22Rv1 (cell line): ENCODE measurements at regions not wholly inside any gene's neighbourhood (a gene's known extent, or its start where the extent isn't known, plus 50 kb on each side); places are given as distances from the start of the nearest gene placed in this dataset.

Source experiments
- ZFX ChIP-seq: fragments of 450-650 bp; IDR thresholded peaks from 2 replicates; pipeline ENCODE4 v1.6.1; 2017; ENCODE audit warnings: antibody characterized with exemption, borderline replicate concordance
- TF ChIP-seq, protein P1 (sequence below): fragments of 450-650 bp; IDR thresholded peaks from 2 replicates; pipeline ENCODE4 v1.5.1; 2017; ENCODE audit warnings: mild to moderate bottlenecking

DNA sequence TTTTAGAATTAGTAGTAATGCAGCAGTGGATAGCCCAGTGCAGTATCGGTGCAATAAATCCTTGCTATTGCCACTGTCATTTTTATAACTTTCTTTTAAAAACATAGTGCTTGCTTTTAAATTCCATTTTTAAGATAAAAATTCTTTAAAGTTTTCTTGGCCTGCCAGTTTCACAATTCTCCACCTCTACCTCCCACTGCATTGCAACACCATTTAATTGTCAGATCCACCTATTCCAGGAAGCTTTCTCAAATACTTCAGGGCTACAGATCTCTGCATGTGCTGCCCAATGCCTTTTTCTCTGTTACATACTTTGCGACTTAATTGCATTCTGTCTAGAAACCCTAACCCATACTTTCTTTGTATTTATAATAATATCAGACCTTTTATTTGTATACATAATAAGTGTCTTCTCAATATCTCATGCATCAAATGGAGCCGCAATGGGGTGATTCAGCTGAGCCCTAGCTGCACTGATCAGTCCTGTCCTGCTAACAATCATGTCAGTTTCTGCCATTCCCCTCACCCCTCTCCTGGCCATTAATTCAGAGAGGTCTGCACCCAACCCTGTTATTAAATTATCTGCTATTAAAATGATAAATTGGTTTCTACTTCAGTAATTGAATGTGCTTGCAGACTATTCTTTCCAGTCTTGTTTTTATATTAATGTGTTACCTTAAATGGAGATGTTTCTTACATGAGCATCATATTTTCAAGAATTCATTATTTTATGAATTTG lies 193.1 kb downstream of the SLIT2 start:
- TF ChIP-seq, protein P1, sequence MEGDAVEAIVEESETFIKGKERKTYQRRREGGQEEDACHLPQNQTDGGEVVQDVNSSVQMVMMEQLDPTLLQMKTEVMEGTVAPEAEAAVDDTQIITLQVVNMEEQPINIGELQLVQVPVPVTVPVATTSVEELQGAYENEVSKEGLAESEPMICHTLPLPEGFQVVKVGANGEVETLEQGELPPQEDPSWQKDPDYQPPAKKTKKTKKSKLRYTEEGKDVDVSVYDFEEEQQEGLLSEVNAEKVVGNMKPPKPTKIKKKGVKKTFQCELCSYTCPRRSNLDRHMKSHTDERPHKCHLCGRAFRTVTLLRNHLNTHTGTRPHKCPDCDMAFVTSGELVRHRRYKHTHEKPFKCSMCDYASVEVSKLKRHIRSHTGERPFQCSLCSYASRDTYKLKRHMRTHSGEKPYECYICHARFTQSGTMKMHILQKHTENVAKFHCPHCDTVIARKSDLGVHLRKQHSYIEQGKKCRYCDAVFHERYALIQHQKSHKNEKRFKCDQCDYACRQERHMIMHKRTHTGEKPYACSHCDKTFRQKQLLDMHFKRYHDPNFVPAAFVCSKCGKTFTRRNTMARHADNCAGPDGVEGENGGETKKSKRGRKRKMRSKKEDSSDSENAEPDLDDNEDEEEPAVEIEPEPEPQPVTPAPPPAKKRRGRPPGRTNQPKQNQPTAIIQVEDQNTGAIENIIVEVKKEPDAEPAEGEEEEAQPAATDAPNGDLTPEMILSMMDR = no peak
- TF ChIP-seq ZFX = no peak
